H1 (cell line): ENCODE measurements at regions not wholly inside any gene's neighbourhood (a gene's known extent, or its start where the extent isn't known, plus 50 kb on each side); places are given as distances from the start of the nearest gene placed in this dataset.

Experiments
- CTCF ChIA-PET: fragments of 300-600 bp; sonication (Branson Sonifier 250); formaldehyde crosslinking; loops from one replicate; lab custom pipeline; 2021; ENCODE audit not compliant: partially characterized antibody; lab: Charles Lee
- POLR2A ChIA-PET: fragments of 300-600 bp; sonication (Branson Sonifier 250); formaldehyde crosslinking; loops from one replicate; lab custom pipeline; 2021; ENCODE audit warnings: inconsistent platforms; ENCODE audit not compliant: partially characterized antibody; lab: Charles Lee
- DNase-seq, 2 experiments: peaks; one replicate each; pipeline versions ENCODE4 v3.0.0 to v3.0.0-alpha.2; 2010 to 2022; ENCODE audit warnings: low spot score in 2 of 2, low read depth in 1 of 2, mixed read lengths in 1 of 2
- FAIRE-seq: peaks from 2 replicates; lab custom pipeline; 2011; peaks lifted over from hg19 to GRCh38; lab: Jason Lieb, UNC
- H2AFZ ChIP-seq: 2 replicates; pipeline ENCODE4 v1.8.1; 2012; ENCODE audit warnings: low read length, inconsistent platforms
- H2AK5ac ChIP-seq: 2 replicates; pipeline ENCODE4 v1.6.1; 2013; ENCODE audit warnings: low read depth, low read length
- H2BK120ac ChIP-seq: replicated peaks from 2 replicates; pipeline ENCODE3; 2013; ENCODE audit warnings: low read depth, low read length, inconsistent platforms
- H2BK12ac ChIP-seq: 2 replicates; pipeline ENCODE4 v1.6.1; 2013; ENCODE audit warnings: low read depth, low read length
- H2BK15ac ChIP-seq: 2 replicates; pipeline ENCODE4 v1.6.1; 2013; ENCODE audit warnings: low read length
- H2BK20ac ChIP-seq: 2 replicates; pipeline ENCODE4 v1.6.1; 2013; ENCODE audit warnings: low read length
- H2BK5ac ChIP-seq: 2 replicates; pipeline ENCODE4 v1.6.1; 2013; ENCODE audit warnings: low read depth, low read length
- H3K14ac ChIP-seq: 2 replicates; pipeline ENCODE4 v1.6.1; 2013; ENCODE audit warnings: inconsistent platforms; ENCODE audit not compliant: insufficient read length
- H3K18ac ChIP-seq: 2 replicates; pipeline ENCODE4 v1.6.1; 2013; ENCODE audit warnings: low read length; ENCODE audit errors: extremely low read depth
- H3K23ac ChIP-seq: 2 replicates; pipeline ENCODE4 v1.6.1; 2013; ENCODE audit warnings: inconsistent platforms; ENCODE audit not compliant: insufficient read length
- H3K23me2 ChIP-seq: 2 replicates; pipeline ENCODE4 v1.6.1; 2013; ENCODE audit warnings: low read depth, low read length
- H3K27ac ChIP-seq: 2 replicates; pipeline ENCODE4 v1.6.1; 2011; ENCODE audit warnings: low read depth, low read length, inconsistent platforms
- H3K27me3 ChIP-seq, 4 experiments: replicated peaks in 1 of 4; 1 replicate in 1 of 4; 2 replicates in 3 of 4; pipeline versions ENCODE4 v1.6.1 to v1.8.1; 2011 to 2013; ENCODE audit warnings: low read length in 3 of 4, mild to moderate bottlenecking in 3 of 4, inconsistent platforms in 2 of 4, mixed read lengths in 2 of 4, moderate library complexity in 1 of 4; ENCODE audit not compliant: control insufficient read depth in 3 of 4, insufficient read depth in 3 of 4; ENCODE audit errors: extremely low read depth in 1 of 4
- H3K36me3 ChIP-seq, 4 experiments: 2 replicates each; pipeline versions ENCODE4 v1.6.1 to v1.8.1; 2011 to 2013; ENCODE audit warnings: mild to moderate bottlenecking in 4 of 4, low read length in 3 of 4, moderate library complexity in 2 of 4, control low read depth in 1 of 4, inconsistent platforms in 1 of 4; ENCODE audit not compliant: insufficient read depth in 4 of 4, control insufficient read depth in 2 of 4
- H3K4ac ChIP-seq: replicated peaks from 2 replicates; pipeline ENCODE3; 2013; ENCODE audit warnings: low read length, low read depth, mixed read lengths, inconsistent platforms; ENCODE audit not compliant: insufficient read length
- H3K4me1 ChIP-seq, 4 experiments: replicated peaks in 1 of 4; 1 replicate in 1 of 4; 2 replicates in 3 of 4; pipeline versions ENCODE4 v1.6.1 to v1.8.1; 2011 to 2013; ENCODE audit warnings: low read length in 3 of 4, inconsistent platforms in 2 of 4, mixed read lengths in 1 of 4; ENCODE audit not compliant: insufficient read depth in 4 of 4, control insufficient read depth in 3 of 4
- H3K4me2 ChIP-seq, 2 experiments: 2 replicates each; pipeline versions ENCODE4 v1.6.1 to v1.8.1; 2011 to 2013; ENCODE audit warnings: low read depth in 2 of 2, low read length in 2 of 2, control low read depth in 1 of 2, inconsistent platforms in 1 of 2, mild to moderate bottlenecking in 1 of 2; ENCODE audit not compliant: insufficient read depth in 1 of 2
- H3K4me3 ChIP-seq, 4 experiments: fragments of 200-600, 300-600 bp in 1 of 4; sonication (generic), shearing (Covaris generic), sonication (Bioruptor Twin) in 1 of 4; 2 replicates each; pipeline versions ENCODE4 v1.5.1 to v1.8.1; 2011 to 2016; ENCODE audit warnings: low read length in 4 of 4, low read depth in 3 of 4, control low read depth in 2 of 4, inconsistent platforms in 2 of 4, mild to moderate bottlenecking in 2 of 4, mixed read lengths in 1 of 4, moderate library complexity in 1 of 4; ENCODE audit not compliant: insufficient read depth in 2 of 4; ENCODE audit errors: extremely low read depth in 1 of 4
- H3K56ac ChIP-seq: replicated peaks from 2 replicates; pipeline ENCODE3; 2013; ENCODE audit warnings: low read depth, mild to moderate bottlenecking, mixed read lengths, low read length, inconsistent platforms; ENCODE audit not compliant: insufficient read length
- H3K79me1 ChIP-seq: 2 replicates; pipeline ENCODE4 v1.6.1; 2013; ENCODE audit warnings: low read depth, low read length, control low read depth
- H3K79me2 ChIP-seq, 2 experiments: 2 replicates each; pipeline versions ENCODE4 v1.6.1 to v1.8.1; 2012 to 2013; ENCODE audit warnings: low read length in 2 of 2, mild to moderate bottlenecking in 2 of 2, inconsistent platforms in 1 of 2; ENCODE audit not compliant: insufficient read depth in 2 of 2, control insufficient read depth in 1 of 2
- H3K9ac ChIP-seq, 4 experiments: replicated peaks in 1 of 4; 1 replicate in 1 of 4; 2 replicates in 3 of 4; pipeline versions ENCODE4 v1.6.1 to v1.8.1; 2011 to 2013; ENCODE audit warnings: low read depth in 3 of 4, low read length in 3 of 4, control low read depth in 2 of 4, mild to moderate bottlenecking in 2 of 4, moderate library complexity in 2 of 4, inconsistent platforms in 1 of 4; ENCODE audit errors: extremely low read depth in 1 of 4
- H3K9me3 ChIP-seq, 2 experiments: 2 replicates each; pipeline versions ENCODE4 v1.6.1 to v1.8.1; 2012 to 2013; ENCODE audit warnings: mild to moderate bottlenecking in 2 of 2, moderate library complexity in 2 of 2, control low read depth in 1 of 2, inconsistent platforms in 1 of 2, low read depth in 1 of 2, low read length in 1 of 2, mixed read lengths in 1 of 2; ENCODE audit not compliant: insufficient read depth in 2 of 2
- H4K20me1 ChIP-seq, 2 experiments: replicated peaks in 1 of 2; 2 replicates each; pipeline versions ENCODE3 to v1.8.1; 2011 to 2013; ENCODE audit warnings: inconsistent platforms in 2 of 2, low read length in 2 of 2, mild to moderate bottlenecking in 1 of 2; ENCODE audit not compliant: insufficient read depth in 2 of 2, control insufficient read depth in 1 of 2
- H4K5ac ChIP-seq: 2 replicates; pipeline ENCODE4 v1.6.1; 2013; ENCODE audit warnings: low read length, low read depth, mixed read lengths, inconsistent platforms; ENCODE audit not compliant: insufficient read length
- H4K8ac ChIP-seq: 2 replicates; pipeline ENCODE4 v1.8.0; 2013; ENCODE audit warnings: mild to moderate bottlenecking, moderate library complexity, low read length, inconsistent platforms; ENCODE audit not compliant: insufficient read depth; ENCODE audit errors: extremely low read depth
- H4K91ac ChIP-seq: replicated peaks from 2 replicates; pipeline ENCODE3; 2013; ENCODE audit warnings: low read length, mixed read lengths, inconsistent platforms; ENCODE audit not compliant: insufficient read length
- EZH2 ChIP-seq: fragments of 200-600 bp; sonication (generic); IDR thresholded peaks from 2 replicates; pipeline ENCODE4 v1.7.1; 2012; ENCODE audit warnings: low read depth, mild to moderate bottlenecking, moderate library complexity, low read length, inconsistent platforms; ENCODE audit not compliant: severe bottlenecking
- JUND ChIP-seq: IDR thresholded peaks from 2 replicates; pipeline ENCODE4 v1.6.1; 2011; ENCODE audit warnings: mild to moderate bottlenecking, improper control_type of control experiment, low read length
- MAX ChIP-seq: IDR thresholded peaks from 2 replicates; pipeline ENCODE4 v1.6.1; 2012; ENCODE audit warnings: inconsistent platforms
- NANOG ChIP-seq: IDR thresholded peaks from 2 replicates; pipeline ENCODE4 v1.6.1; 2011; ENCODE audit warnings: low read length, low read depth, mild to moderate bottlenecking, inconsistent platforms; ENCODE audit not compliant: insufficient read depth, poor library complexity, severe bottlenecking
- SIX5 ChIP-seq: IDR thresholded peaks from 2 replicates; pipeline ENCODE4 v1.6.1; 2011; ENCODE audit warnings: mild to moderate bottlenecking, low read depth, low read length
- SUZ12 ChIP-seq: fragments of 200-600 bp; sonication (generic); IDR thresholded peaks from 2 replicates; pipeline ENCODE4 v1.6.1; 2012; ENCODE audit warnings: mild to moderate bottlenecking, inconsistent platforms, low read length, moderate library complexity, mixed read lengths
- TAF7 ChIP-seq: optimal IDR thresholded peaks from 2 replicates; pipeline ENCODE3; 2011; ENCODE audit warnings: low read depth, mild to moderate bottlenecking, inconsistent platforms, low read length, moderate library complexity, borderline replicate concordance
- TEAD4 ChIP-seq: IDR thresholded peaks from 2 replicates; pipeline ENCODE4 v1.6.1; 2012; ENCODE audit warnings: low read depth, low read length, inconsistent platforms, mixed read lengths
- ZNF274 ChIP-seq: IDR thresholded peaks from 2 replicates; pipeline ENCODE4 v1.7.0; 2012; ENCODE audit warnings: low read length, borderline replicate concordance; ENCODE audit errors: extremely low read depth
- WGBS, 2 experiments: shearing (Covaris generic) in 1 of 2; methylation state at CpG; one replicate each; pipeline versions ENCODE4 v1.1.6 to v1.1.7; 2013 to 2015; ENCODE audit warnings: low lambda C conversion rate in 2 of 2, mixed read lengths in 2 of 2, inconsistent platforms in 1 of 2, low coverage in 1 of 2, missing lambda C conversion rate in 1 of 2; ENCODE audit not compliant: insufficient replicate concordance in 2 of 2, insufficient coverage in 1 of 2, insufficient read length in 1 of 2; ENCODE audit errors: extremely low coverage in 1 of 2, missing lambda C conversion rate in 1 of 2; 5-methylcytosine and 5-hydroxymethylcytosine counted together

- no peaks in the 10 kb centered on the region for H3K36me3 ChIP-seq
- DNase-seq (no peak), FAIRE-seq (no peak)
- no peak overlapping the region for H3K4me3 ChIP-seq
- H2BK20ac ChIP-seq, result no peak overlapping the region
- no peak overlapping the region for H3K14ac ChIP-seq
- H3K9me3 ChIP-seq, result no peaks in the 10 kb centered on the region
- H3K18ac ChIP-seq, result no peak overlapping the region
- no peak overlapping the region for H3K9ac ChIP-seq
- no peak overlapping the region for H4K8ac ChIP-seq
- H4K91ac ChIP-seq, result no peak overlapping the region
- CTCF ChIA-PET, result no interaction called here
- no peak overlapping the region for H2BK120ac ChIP-seq
- H3K23me2 ChIP-seq, result no peaks in the 10 kb centered on the region
- no peak overlapping the region for H4K5ac ChIP-seq
- H3K79me1 ChIP-seq, result no peaks in the 10 kb centered on the region
- no peak overlapping the region for H2BK15ac ChIP-seq
- H3K27me3 ChIP-seq, result no peaks in the 10 kb centered on the region; a peak in 1 of 7 replicates
- H4K20me1 ChIP-seq, result no peaks in the 10 kb centered on the region
- no peak overlapping the region for H3K4ac ChIP-seq
- TF ChIP-seq ZNF274 (no peak), SUZ12 (no peak), TEAD4 (no peak), JUND (no peak), SIX5 (no peak), MAX (no peak), TAF7 (no peak), NANOG (no peak), EZH2 (no peak)
- no peak overlapping the region for H2BK5ac ChIP-seq
- no peak overlapping the region for H3K23ac ChIP-seq
- no peak overlapping the region for H2AFZ ChIP-seq
- POLR2A ChIA-PET, result interaction anchor here (1.1 kb wide), 1 partner anchor 10 kb away, joined by 3 read pairs; no protein-coding TSS in a partner anchor
- no peaks in the 10 kb centered on the region for H3K79me2 ChIP-seq
- H3K27ac ChIP-seq, result no peak overlapping the region
- no peak overlapping the region for H2BK12ac ChIP-seq
- H3K56ac ChIP-seq, result no peak overlapping the region
- WGBS, 2 experiments, result 92% methylated on average over 8 of the region's 8 CpGs; no CpG with 5 or more reads in 1 of the 2 experiments
- H3K4me2 ChIP-seq, result no peak overlapping the region
- no peak overlapping the region for H2AK5ac ChIP-seq
- H3K4me1 ChIP-seq, result peaks cover 0 to 2% (median 0%) of the 10 kb centered on the region in 4 experiments; a peak in 1 of 7 replicates
Observed at GRCh38 chr2:8168022-8168717, 513.7 kb upstream of the ID2 start.
